Suprapubic skin (tissue), 4 donors: ENCODE measurements at regions not wholly inside any gene's neighbourhood (a gene's known extent, or its start where the extent isn't known, plus 50 kb on each side); places are given as distances from the start of the nearest gene placed in this dataset.

Experiments
- DNase-seq, 2 donors: peaks; one replicate each; pipeline ENCODE4 v3.0.0-alpha.2; 2019; ENCODE audit warnings: low spot score in 2 of 2
- H3K27ac ChIP-seq: fragments of 200-600 bp; sonication (generic); one replicate; pipeline ENCODE4 v1.5.1; 2019
- H3K27me3 ChIP-seq: fragments of 200-600 bp; sonication (generic); one replicate; pipeline ENCODE4 v1.5.1; 2019
- H3K36me3 ChIP-seq: fragments of 200-600 bp; sonication (generic); one replicate; pipeline ENCODE4 v1.5.1; 2019
- H3K4me1 ChIP-seq: fragments of 200-600 bp; sonication (generic); one replicate; pipeline ENCODE4 v1.5.1; 2019
- H3K4me3 ChIP-seq: fragments of 200-600 bp; sonication (generic); one replicate; pipeline ENCODE4 v1.5.1; 2019; ENCODE audit warnings: mild to moderate bottlenecking
- H3K9me3 ChIP-seq: fragments of 200-600 bp; sonication (generic); one replicate; pipeline ENCODE4 v1.5.1; 2019
- CTCF ChIP-seq, 2 donors: fragments of 200-600 bp in 1 of 2; fragments of 450-650 bp in 1 of 2; sonication (generic) in 1 of 2; IDR thresholded peaks; one replicate each; pipeline ENCODE4 v1.5.1; 2016 to 2019; ENCODE audit warnings: antibody characterized with exemption in 2 of 2, mild to moderate bottlenecking in 1 of 2, moderate library complexity in 1 of 2
- EP300 ChIP-seq: sonication (generic); formaldehyde crosslinking; IDR thresholded peaks from one replicate; pipeline ENCODE4 v1.6.1; 2017; ENCODE audit warnings: antibody characterized with exemption
- POLR2A ChIP-seq, 2 donors: fragments of 450-650 bp; IDR thresholded peaks; one replicate each; pipeline ENCODE4 v1.6.1; 2017; ENCODE audit warnings: antibody characterized with exemption in 2 of 2, mild to moderate bottlenecking in 2 of 2, moderate library complexity in 2 of 2
- POLR2AphosphoS5 ChIP-seq, 3 donors: sonication (generic); formaldehyde crosslinking; IDR thresholded peaks; one replicate each; pipeline ENCODE4 v1.6.1; 2017; ENCODE audit warnings: antibody characterized with exemption in 3 of 3
- WGBS: methylation state at CpG from one replicate; pipeline ENCODE4 v1.1.5; 2018; 5-methylcytosine and 5-hydroxymethylcytosine counted together

GRCh38 chr11:103829596-103829995 is 206.8 kb upstream of the DDI1 start:
- Histone ChIP-seq H3K36me3 (no peaks in the 10 kb centered on the region), H3K4me3 (no peak overlapping the region), H3K27me3 (no peaks in the 10 kb centered on the region), H3K4me1 (no peaks in the 10 kb centered on the region), H3K9me3 (peaks cover 13% of the 10 kb centered on the region), H3K27ac (no peak overlapping the region)
- WGBS: no CpG with 5 or more reads among the region's 4 CpGs
- TF ChIP-seq POLR2A (IDR thresholded peaks at IDR 0.05): no peak
- TF ChIP-seq EP300: no peak
- TF ChIP-seq POLR2AphosphoS5 (IDR thresholded peaks at IDR 0.05): no peak
- TF ChIP-seq CTCF (IDR thresholded peaks at IDR 0.05): no peak
- no peak for DNase-seq

GRCh38 chr11:103830205-103830604 is 206.2 kb upstream of the DDI1 start:
- DNase-seq: no peak
- H3K4me1 ChIP-seq: no peaks in the 10 kb centered on the region
- H3K36me3 ChIP-seq: no peaks in the 10 kb centered on the region
- H3K27me3 ChIP-seq: no peaks in the 10 kb centered on the region
- H3K27ac ChIP-seq: no peak overlapping the region
- H3K9me3 ChIP-seq: peaks cover 13% of the 10 kb centered on the region
- H3K4me3 ChIP-seq: no peak overlapping the region
- 83% methylated on average over 1 of the region's 1 CpG for WGBS
- no peak for TF ChIP-seq POLR2AphosphoS5 (IDR thresholded peaks at IDR 0.05)
- TF ChIP-seq CTCF (IDR thresholded peaks at IDR 0.05): no peak
- no peak for TF ChIP-seq EP300
- TF ChIP-seq POLR2A (IDR thresholded peaks at IDR 0.05): no peak

- Histone ChIP-seq H3K27ac (no peak overlapping the region), H3K4me1 (no peaks in the 10 kb centered on the region), H3K9me3 (peaks cover 13% of the 10 kb centered on the region), H3K36me3 (no peaks in the 10 kb centered on the region), H3K27me3 (no peaks in the 10 kb centered on the region), H3K4me3 (no peak overlapping the region)
- WGBS: 88% methylated on average over 3 of the region's 3 CpGs
- no peak for TF ChIP-seq POLR2A (IDR thresholded peaks at IDR 0.05)
- TF ChIP-seq EP300: no peak
- TF ChIP-seq CTCF (IDR thresholded peaks at IDR 0.05): no peak
- TF ChIP-seq POLR2AphosphoS5 (IDR thresholded peaks at IDR 0.05): no peak
- no peak for DNase-seq
These were observed 203.7 kb upstream of the DDI1 start for GRCh38 chr11:103832762-103833161.

GRCh38 chr11:103842191-103842590 is 194.2 kb upstream of the DDI1 start:
- Histone ChIP-seq H3K4me3 (no peak overlapping the region), H3K27me3 (no peaks in the 10 kb centered on the region), H3K9me3 (no peaks in the 10 kb centered on the region), H3K36me3 (no peaks in the 10 kb centered on the region), H3K4me1 (no peaks in the 10 kb centered on the region), H3K27ac (no peak overlapping the region)
- no peak for DNase-seq
- TF ChIP-seq EP300: no peak
- TF ChIP-seq POLR2AphosphoS5 (IDR thresholded peaks at IDR 0.05): no peak
- TF ChIP-seq CTCF (IDR thresholded peaks at IDR 0.05): no peak
- WGBS: 77% methylated on average over 6 of the region's 6 CpGs

- Histone ChIP-seq H3K4me1 (no peaks in the 10 kb centered on the region), H3K36me3 (no peaks in the 10 kb centered on the region), H3K27me3 (no peaks in the 10 kb centered on the region), H3K4me3 (no peak overlapping the region), H3K27ac (no peak overlapping the region), H3K9me3 (no peaks in the 10 kb centered on the region)
- WGBS: 77% methylated on average over 2 of the region's 2 CpGs
- TF ChIP-seq POLR2A (IDR thresholded peaks at IDR 0.05) (no peak), POLR2AphosphoS5 (IDR thresholded peaks at IDR 0.05) (no peak), CTCF (IDR thresholded peaks at IDR 0.05) (no peak), EP300 (no peak)
- no peak for DNase-seq
These were observed 193.6 kb upstream of the DDI1 start for GRCh38 chr11:103842795-103843194.
